Cardiac fibroblast (primary cell): ENCODE measurements at regions not wholly inside any gene's neighbourhood (a gene's known extent, or its start where the extent isn't known, plus 50 kb on each side); places are given as distances from the start of the nearest gene placed in this dataset.

ENCODE experiments used
- DNase-seq, 2 donors: peaks; one replicate each; pipeline versions ENCODE4 v3.0.0 to v3.0.0-alpha.2; 2010; ENCODE audit warnings: low read depth in 2 of 2
- H3K4me3 ChIP-seq, 2 donors: replicated peaks in 1 of 2; 1 replicate in 1 of 2; 2 replicates in 1 of 2; pipeline ENCODE4 v1.5.1; 2011; ENCODE audit warnings: low read depth in 2 of 2, low read length in 2 of 2, mild to moderate bottlenecking in 2 of 2, moderate library complexity in 1 of 2
- TF ChIP-seq, protein P1 (sequence below): IDR thresholded peaks from one replicate; pipeline ENCODE4 v1.5.1; 2011; ENCODE audit warnings: low read depth, mild to moderate bottlenecking, low read length, inconsistent platforms

DNA sequence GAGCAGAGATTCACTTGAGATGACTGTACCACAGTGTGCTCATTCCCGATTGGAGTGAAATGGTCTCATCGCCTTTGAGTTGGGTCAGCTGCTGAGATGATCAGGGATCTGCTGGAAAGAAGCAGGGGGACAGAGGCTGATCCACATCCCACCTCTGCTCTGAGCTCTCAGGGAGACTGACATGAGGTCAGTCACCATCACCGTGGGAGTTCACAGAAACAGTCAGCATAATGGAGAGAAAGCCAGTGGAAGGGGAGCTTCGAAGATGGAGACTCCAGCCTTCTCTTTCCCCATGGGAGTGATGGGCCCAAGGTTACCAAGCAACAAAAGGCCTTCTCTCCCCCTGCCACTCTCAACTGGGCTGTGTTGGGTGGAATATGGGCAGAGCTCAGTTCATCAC lies 276.4 kb downstream of the CDK5RAP2 start:
- no peak overlapping the region for H3K4me3 ChIP-seq
- TF ChIP-seq, protein P1, sequence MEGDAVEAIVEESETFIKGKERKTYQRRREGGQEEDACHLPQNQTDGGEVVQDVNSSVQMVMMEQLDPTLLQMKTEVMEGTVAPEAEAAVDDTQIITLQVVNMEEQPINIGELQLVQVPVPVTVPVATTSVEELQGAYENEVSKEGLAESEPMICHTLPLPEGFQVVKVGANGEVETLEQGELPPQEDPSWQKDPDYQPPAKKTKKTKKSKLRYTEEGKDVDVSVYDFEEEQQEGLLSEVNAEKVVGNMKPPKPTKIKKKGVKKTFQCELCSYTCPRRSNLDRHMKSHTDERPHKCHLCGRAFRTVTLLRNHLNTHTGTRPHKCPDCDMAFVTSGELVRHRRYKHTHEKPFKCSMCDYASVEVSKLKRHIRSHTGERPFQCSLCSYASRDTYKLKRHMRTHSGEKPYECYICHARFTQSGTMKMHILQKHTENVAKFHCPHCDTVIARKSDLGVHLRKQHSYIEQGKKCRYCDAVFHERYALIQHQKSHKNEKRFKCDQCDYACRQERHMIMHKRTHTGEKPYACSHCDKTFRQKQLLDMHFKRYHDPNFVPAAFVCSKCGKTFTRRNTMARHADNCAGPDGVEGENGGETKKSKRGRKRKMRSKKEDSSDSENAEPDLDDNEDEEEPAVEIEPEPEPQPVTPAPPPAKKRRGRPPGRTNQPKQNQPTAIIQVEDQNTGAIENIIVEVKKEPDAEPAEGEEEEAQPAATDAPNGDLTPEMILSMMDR: no peak
- no peak for DNase-seq

DNA sequence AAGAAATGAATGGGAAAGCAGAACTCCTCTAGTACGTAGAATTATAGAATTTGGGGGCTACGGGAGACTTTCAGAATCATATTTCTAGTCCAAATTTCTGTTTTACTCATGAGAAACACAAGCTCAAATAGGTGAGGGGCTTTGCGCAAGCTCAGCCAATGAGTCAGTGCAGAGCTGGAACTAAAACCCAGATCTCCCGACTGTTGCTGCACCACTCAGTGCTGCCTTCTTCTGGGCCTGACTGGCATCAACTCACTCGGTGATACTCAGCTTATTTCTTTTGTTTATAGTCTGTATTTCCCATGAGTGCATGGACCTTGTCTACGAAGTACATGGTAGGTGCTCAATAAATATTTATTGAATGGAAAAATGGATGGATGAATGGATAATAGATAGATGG lies 280.2 kb downstream of the CDK5RAP2 start:
- TF ChIP-seq, protein P1: peak; percentile 2
- no peak for DNase-seq
- H3K4me3 ChIP-seq: no peak overlapping the region

DNA sequence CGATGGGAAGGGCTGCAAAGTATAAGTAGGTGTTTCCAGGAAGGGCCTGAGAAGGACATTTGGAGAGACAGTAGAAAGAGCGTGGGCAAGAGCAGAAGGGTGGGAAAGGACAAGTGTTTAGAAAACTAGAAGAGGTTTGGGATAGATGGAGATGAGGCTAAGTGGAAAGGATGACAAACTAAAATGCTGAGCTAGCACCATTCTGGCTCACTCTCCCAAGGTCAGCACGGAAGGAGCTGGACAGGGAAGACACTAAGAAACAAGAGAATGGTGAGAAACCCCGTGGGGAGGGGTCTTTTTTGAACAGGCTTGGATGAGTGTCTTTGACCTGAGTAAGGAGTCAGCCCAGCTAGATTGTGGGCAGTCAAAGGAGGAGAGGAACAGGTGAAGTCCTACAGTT lies 286.0 kb downstream of the CDK5RAP2 start:
- no peak for DNase-seq
- H3K4me3 ChIP-seq: no peak overlapping the region
- TF ChIP-seq, protein P1: no peak

DNA sequence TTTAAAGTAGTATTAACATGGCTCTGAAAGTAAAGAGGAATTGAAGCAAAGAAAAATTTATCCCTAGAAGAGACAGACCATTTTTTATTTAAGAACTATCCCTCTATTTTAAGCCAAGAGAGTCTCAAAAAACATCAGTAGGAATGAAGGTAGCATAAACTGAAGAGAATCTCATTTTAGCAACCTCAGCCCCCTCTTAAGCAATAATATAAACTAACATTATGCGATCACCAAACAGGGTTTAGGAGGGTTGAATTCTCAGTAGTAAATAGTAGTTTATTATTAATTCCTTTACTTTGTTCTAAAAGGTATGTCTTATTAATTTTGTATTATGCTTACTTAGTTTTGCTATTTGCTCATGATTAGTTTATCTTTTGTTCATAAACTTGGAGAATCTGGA lies 287.4 kb downstream of the CDK5RAP2 start:
- no peak overlapping the region for H3K4me3 ChIP-seq
- no peak for DNase-seq
- TF ChIP-seq, protein P1: no peak

DNA sequence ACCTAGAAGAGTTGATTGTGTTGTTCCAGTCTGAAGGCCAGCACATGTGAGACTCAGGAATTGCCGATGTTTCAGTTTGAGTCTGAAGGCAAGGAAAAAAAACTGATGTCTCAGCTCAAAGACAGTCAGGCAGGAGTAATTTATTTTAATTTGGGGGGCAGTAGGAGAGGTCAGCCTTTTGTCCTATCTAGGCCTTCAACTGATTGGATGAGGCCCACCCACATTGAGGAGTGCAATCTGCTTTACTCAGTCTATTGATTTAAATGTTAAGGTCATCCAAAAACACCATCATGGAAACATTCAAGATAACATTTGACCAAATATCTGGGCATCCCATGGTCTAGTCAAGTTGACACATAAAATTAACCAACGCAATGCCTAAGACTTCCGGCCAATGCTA lies 288.9 kb downstream of the CDK5RAP2 start:
- H3K4me3 ChIP-seq: no peak overlapping the region
- DNase-seq: no peak
- TF ChIP-seq, protein P1: no peak

DNA sequence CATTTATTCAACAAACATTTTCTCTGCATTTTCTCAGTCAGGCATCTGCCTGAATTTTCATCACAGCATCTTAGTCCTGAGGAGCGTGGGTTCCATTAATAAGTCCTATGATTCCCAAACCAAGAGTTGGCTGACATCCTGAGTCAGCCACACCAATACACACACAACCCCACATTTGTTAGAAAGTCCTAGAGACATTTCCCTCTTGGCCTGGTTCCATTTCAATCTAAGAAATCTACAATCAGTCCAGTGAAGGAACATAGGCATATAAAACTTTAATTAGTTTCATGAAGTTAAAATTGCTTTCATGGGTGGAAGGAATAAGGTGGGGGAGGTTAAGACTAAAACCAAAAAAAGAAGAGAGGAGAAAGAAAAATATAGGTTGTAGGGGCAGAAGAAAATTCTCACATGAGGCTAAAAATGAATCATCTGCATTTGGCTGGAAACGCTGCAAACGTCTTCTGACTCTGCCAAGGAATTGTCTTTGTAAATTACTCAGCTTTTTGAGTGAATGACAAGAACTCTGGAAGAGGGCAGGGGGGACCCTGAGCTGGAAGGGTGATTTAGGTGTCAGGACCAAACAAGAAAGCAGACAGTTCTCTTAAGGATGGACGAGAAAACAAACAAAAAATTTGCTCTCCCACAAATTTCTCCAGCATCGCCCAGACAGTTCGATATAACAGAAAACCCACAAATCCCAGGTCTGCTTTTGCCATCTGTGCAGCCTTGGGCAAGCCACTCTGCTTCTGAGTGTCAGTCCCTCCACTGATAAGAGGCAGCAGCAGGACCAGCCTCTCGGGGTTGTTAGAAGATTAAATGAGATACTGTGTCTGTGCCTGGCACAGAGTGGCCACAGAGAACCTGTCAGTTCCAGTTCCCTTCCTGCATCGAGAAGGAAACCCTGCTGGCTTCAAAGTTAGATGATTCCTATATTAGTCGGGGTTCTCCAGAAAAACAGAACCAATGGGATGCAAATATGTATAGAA lies 289.7 kb downstream of the CDK5RAP2 start:
- H3K4me3 ChIP-seq: no peak overlapping the region
- peak; percentile 22 to 28 for DNase-seq
- TF ChIP-seq, protein P1: no peak

DNA sequence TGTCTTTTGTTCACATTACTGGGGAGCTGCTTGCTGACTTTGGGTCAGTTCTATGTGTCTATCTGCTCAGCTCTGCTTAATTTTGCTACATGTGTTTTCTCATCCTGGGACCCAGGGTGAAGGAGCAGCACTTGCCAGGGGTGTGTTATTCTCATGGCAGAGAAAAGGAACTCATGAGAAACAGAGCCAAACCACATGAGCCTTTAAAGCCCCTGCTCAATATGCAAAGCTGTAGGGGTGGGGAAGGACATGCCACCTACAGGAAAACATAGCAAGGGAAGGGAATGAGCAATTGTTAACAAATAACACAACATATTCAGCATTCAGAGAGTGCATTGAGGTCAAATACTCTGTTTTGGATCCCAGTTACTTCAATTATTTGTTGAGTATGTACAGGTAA lies 290.9 kb downstream of the CDK5RAP2 start:
- H3K4me3 ChIP-seq: no peak overlapping the region
- TF ChIP-seq, protein P1: no peak
- DNase-seq: no peak
